Erythroblast (primary cell): ENCODE measurements at regions not wholly inside any gene's neighbourhood (a gene's known extent, or its start where the extent isn't known, plus 50 kb on each side); places are given as distances from the start of the nearest gene placed in this dataset.

Experiments used
- GATA1 ChIP-seq: IDR thresholded peaks from 2 replicates; pipeline ENCODE4 v1.6.1; 2011; ENCODE audit warnings: low read depth, mild to moderate bottlenecking, control low read depth, low read length, moderate library complexity
- POLR2A ChIP-seq: IDR thresholded peaks from 2 replicates; pipeline ENCODE4 v1.6.1; 2011; ENCODE audit warnings: mild to moderate bottlenecking, low read length

DNA sequence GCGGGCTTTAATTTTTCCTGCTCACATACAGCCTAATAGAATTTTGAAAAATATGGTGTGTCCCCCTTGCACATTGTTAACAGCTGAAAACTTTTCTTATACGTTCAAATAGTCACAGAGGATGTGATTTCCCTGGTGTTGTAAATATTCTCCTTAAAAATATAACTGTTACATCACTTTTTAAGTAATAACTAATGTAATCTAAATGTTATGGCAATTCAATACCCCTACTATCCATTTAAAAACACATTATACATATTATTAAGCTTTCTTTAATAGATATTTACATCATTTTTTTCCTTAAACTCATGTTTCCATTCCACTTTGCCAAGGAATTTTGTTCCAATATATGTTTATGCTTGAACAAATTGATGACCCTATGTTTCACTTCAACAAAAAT lies 85.5 kb upstream of the S1PR1 start:
- no peak for TF ChIP-seq POLR2A
- TF ChIP-seq GATA1: no peak
